ENCODE measurements at regions not wholly inside any gene's neighbourhood (a gene's known extent, or its start where the extent isn't known, plus 50 kb on each side); places are given as distances from the start of the nearest gene placed in this dataset.

- no peak for TF ChIP-seq POLR2A (IDR thresholded peaks at IDR 0.05; ENCODE audit: low read depth, low read length)
- TF ChIP-seq TAF1 (IDR thresholded peaks at IDR 0.05; ENCODE audit: low read depth, low read length): no peak
- TF ChIP-seq POLR2AphosphoS5 (IDR thresholded peaks at IDR 0.05; ENCODE audit: low read depth, low read length): no peak
- TF ChIP-seq PAX5 (IDR thresholded peaks at IDR 0.05; ENCODE audit: insufficient read depth, low read length, severe bottlenecking): no peak
These were observed 164.7 kb upstream of the CHD6 start for GRCh38 chr20:41782730-41783406.

All from GM12891 (cell line).